HG03571 (cell line): ENCODE measurements at regions not wholly inside any gene's neighbourhood (a gene's known extent, or its start where the extent isn't known, plus 50 kb on each side); places are given as distances from the start of the nearest gene placed in this dataset.

Experiments used
- ATAC-seq: cut with Tn5 transposase; IDR thresholded peaks from one replicate; pipeline ENCODE4 v1.9.1; 2021; ENCODE audit not compliant: unreplicated experiment

GRCh38 chr10:125514206-125515162 lies 168.5 kb downstream of the TEX36 start:
- ATAC-seq: no peak

- ATAC-seq: no peak
These were observed 169.4 kb downstream of the TEX36 start for GRCh38 chr10:125513429-125514182.

- no peak for ATAC-seq
These were observed 172.0 kb downstream of the TEX36 start for GRCh38 chr10:125510998-125511397.

- ATAC-seq: no peak
These were observed 177.3 kb downstream of the TEX36 start for GRCh38 chr10:125505648-125506047.

- no peak for ATAC-seq
These were observed 180.7 kb downstream of the TEX36 start for GRCh38 chr10:125502276-125502675.

GRCh38 chr10:125495386-125495785 lies 187.6 kb downstream of the TEX36 start:
- no peak for ATAC-seq

GRCh38 chr10:125494651-125495239 lies 188.2 kb downstream of the TEX36 start:
- no peak for ATAC-seq

- no peak for ATAC-seq
These were observed 191.6 kb downstream of the TEX36 start for GRCh38 chr10:125491381-125491780.

GRCh38 chr10:125489731-125490130 lies 193.2 kb downstream of the TEX36 start:
- no peak for ATAC-seq

- no peak for ATAC-seq
These were observed 197.3 kb downstream of the TEX36 start for GRCh38 chr10:125485665-125486064.

- ATAC-seq: no peak
These were observed 198.8 kb downstream of the TEX36 start for GRCh38 chr10:125484035-125484732.

GRCh38 chr10:125482637-125483036 lies 200.3 kb downstream of the TEX36 start:
- no peak for ATAC-seq

GRCh38 chr10:125482108-125482507 lies 200.9 kb downstream of the TEX36 start:
- no peak for ATAC-seq

- ATAC-seq: no peak
These were observed 203.9 kb downstream of the TEX36 start for GRCh38 chr10:125479059-125479458.

GRCh38 chr10:125475815-125476214 lies 207.1 kb downstream of the TEX36 start:
- no peak for ATAC-seq

- no peak for ATAC-seq
These were observed 209.7 kb downstream of the TEX36 start for GRCh38 chr10:125473143-125473793.

GRCh38 chr10:125472010-125472607 lies 210.9 kb downstream of the TEX36 start:
- ATAC-seq: no peak

- ATAC-seq: no peak
These were observed 214.7 kb downstream of the TEX36 start for GRCh38 chr10:125468278-125468677.

- no peak for ATAC-seq
These were observed 216.3 kb downstream of the TEX36 start for GRCh38 chr10:125466685-125467084.

- ATAC-seq: no peak
These were observed 220.1 kb downstream of the TEX36 start for GRCh38 chr10:125462845-125463244.
